ENCODE measurements at regions not wholly inside any gene's neighbourhood (a gene's known extent, or its start where the extent isn't known, plus 50 kb on each side); places are given as distances from the start of the nearest gene placed in this dataset.
"Not testable (repeated sequence)": the region's sequence is repeated elsewhere in the genome, so short reads cannot be mapped to it uniquely, and the experiment has no call there.

DNA sequence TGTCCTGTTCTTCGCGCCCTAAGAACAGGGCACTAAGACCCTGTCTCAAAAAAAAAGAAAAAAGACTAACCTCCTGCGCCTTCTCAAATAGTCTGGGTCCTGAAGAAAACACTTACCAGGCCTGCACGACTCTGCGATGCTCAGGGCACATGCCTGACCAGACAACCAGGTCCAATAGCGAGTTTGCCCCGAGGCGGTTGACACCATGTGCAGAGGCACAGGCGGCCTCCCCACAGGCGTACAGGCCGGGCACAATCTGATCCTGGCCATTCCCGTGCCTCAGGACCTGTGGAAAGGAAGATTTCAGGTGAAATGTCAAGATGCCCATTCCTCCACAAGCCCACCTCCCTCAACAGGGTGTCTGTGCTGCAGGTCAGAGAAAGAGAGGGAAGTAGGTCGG lies 65.9 kb upstream of the TNK2 start:
- DNase-seq (ENCODE audit: low read depth in 2 of 2), result not testable (repeated sequence)

DNA sequence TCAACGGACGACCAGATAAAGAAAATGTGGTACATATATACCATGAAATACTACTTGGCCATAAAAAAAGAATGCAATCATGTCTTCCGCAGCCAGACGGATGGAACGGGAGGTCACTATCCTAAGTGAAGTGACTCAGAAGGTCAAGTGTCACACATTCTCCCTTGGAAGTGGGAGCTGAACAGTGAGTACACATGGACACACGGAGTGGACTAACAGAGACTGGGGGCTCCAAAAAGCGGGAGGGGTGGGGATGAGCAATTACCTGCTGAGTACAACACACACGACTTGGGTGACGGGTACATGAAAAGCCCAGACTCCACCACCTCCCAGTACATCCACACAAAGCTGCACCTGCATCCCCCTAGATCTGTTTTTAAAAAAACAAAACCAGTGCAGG lies 62.5 kb upstream of the TNK2 start:
- DNase-seq (ENCODE audit: low read depth in 2 of 2), result not testable (repeated sequence)

DNA sequence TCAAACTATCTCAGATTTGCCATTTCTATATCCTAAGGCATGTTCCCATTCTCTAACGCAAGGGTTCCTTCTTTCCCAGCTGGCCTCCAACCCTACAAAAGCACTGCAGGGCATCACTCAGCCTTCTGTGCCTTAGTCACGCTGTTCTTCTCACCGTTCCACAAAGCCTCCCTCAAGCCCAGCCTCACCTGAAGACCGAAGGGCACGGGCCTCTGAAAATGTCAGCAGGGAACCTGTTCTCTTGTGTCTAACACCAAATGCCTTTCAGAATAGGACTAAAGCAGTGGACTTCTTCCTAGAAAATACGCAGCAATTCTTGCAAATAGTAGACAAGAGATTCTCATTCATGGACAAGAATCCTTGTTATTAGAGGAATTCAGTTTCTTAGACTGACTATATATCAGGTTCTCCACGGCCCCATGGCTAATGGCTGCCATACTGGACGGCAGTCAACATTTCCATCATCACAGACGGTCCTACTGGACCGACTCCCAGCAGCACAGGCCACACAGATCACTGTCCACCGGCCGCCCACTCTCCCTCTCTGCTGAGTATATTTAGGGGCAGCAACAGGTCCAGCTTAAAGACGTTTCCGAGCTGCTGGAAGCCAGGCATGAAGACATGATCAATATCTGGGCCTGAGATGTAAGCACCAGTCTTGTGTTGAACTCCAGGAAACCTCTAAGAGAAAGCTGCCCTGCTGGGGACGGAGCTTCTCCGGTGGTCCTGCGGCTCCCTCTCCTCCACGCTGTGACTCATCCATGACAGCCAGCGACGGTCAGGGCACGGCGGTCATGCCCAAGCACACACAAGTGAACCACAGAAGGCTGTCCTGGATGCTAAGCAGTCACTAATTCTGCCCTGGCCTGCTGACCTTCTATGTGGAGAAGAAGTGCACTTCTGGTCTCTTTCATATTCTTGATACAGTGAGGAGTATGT lies 61.8 kb upstream of the TNK2 start:
- not testable (repeated sequence) for DNase-seq (ENCODE audit: low read depth in 2 of 2)

DNA sequence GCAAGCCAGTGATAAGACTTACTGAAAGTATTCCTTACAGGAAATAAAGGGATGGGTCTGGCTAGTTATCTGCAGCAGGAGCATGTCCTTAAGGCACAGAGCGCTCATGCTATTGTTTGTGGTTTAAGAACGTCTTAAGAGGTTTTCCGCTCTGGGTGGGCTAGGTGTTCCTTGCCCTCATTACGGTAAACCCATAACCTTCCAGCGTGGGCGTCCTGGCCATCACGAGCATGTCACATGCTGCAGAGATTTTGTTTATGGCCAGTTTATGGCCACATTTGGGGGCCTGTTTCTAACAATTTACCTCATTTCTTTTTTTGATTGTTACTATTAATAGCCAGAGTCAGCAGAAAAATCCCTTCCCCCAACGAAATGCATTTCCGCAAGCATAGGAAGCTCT lies 61.0 kb upstream of the TNK2 start:
- not testable (repeated sequence) for DNase-seq (ENCODE audit: low read depth in 2 of 2)

DNA sequence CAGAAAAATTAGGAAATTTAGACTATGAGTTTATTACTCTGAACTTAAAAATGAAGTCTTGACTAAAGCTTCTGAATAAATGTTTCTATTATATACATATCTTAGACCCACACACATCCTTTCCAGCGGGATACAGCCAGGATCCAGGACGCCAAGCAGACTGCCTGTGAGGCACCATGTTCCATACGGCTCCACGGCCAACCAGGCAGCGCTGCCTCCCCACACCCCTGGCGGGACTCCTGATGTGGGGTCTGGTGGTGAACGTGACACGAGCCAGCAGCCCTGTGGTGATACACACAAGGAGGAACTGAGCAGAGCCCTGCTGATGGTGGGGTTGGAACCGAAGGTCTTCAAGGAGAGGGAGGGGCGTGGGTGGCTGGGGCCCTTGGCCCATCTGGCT lies 59.8 kb upstream of the TNK2 start:
- DNase-seq (ENCODE audit: low read depth in 2 of 2), result not testable (repeated sequence)

DNA sequence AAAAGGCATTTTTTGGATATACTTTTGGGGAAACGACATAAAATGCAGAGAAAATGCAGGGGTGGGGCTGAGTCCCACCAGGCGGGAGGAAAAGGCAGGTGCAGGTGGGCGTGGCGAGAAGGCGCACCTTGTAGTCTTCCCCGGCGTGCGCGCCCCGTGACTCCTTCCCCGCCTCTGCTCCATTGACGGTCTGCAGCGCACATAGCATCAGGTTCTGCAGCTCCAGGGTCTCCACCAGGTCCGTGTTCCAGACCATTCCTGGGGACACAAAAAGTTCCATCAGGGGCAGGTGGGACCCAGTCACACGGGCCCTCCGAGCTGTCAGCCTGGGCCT lies 59.0 kb upstream of the TNK2 start:
- not testable (repeated sequence) for DNase-seq (ENCODE audit: low read depth in 2 of 2)

DNA sequence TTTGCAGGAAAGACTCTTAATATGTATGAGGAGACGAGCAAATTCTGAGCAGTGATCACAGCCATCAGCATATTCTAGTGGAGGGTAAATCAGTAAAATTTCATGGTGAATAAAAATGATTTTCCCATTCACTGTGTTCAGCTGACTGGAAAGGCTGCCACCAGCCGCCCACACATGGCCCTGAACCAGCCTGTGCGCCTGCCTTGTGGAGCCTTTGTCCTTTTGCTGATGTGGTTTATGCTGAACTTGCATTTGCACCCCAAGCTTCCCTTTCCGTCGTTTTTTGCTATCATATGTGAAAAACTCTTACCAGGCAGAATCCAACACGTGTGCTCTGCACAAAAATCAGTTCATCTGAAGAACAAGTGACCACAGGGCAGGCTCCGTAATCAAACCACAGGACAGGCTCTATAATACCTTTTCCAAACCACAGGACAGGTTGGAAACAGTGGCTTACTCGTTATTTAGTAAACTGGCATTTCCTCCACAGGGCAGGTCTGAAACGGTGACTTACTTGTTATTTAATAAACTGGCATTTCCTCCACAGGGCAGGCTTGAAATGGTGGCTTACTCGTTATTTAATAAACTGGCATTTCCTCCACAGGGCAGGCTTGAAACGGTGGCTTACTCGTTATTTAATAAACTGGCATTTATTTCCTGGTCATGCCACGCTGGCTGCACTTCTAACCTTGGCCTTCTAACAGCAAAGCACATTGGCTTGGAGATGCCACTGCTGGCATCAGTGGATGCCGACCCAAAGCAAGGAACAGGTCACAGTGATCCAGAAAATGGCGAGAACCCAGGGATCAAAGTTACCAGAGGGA lies 58.4 kb upstream of the TNK2 start:
- not testable (repeated sequence) for DNase-seq (ENCODE audit: low read depth in 2 of 2)

DNA sequence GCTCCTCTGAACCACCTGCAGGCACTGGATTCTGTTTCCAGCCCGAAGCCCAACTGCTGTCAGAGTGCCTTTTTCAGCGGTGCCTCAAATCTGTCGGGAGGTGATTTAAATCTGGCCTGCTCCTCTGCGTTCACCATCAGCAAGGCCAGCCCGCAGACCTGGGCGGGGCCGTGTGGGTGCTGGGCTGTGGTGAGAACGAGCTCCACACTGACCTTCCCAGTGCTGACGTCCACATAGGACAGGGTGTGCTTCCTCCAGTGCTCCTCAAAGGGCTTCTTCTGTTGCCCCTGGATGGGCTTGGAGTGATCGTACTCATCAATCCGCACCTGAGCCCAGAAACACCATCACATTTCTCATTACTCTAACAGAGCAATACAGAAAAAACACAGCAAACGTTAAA lies 56.9 kb upstream of the TNK2 start:
- DNase-seq (ENCODE audit: low read depth in 2 of 2), result not testable (repeated sequence)

DNA sequence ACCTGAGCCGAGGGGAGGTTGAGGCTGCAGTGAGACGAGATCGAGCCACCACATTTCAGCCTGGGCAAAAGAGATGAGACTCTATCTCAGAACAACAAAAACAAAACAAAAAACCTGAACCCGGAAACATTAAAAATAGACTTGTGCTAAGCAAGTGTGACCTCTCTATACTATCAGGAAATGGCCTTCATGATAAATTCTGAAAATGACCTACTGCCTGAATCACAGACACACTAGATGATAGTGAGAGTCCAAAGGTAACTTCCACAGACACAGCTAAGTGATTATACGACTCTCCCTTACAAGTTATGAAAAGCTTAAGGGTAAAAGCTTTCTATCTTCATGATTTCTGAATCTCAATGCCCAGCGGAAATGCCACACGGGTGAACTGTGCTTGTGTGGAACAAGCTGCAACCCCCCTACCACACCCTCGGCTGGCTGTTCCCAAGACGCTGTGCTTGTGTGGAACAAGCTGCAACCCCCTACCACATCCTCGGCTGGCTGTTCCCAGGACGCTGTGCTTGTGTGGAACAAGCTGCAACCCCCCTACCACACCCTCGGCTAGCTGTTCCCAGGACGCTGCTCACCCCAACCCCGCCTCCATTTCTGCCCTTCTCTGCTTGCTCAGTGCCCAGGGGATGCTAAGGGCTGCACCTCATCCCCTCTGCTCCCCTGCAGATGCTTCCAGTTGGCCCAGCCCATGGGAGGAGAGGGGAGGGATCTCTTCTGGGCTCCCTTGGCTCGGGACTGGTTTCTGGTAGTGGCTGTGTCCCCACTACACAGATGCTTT lies 56.2 kb upstream of the TNK2 start:
- not testable (repeated sequence) for DNase-seq (ENCODE audit: low read depth in 2 of 2)

DNA sequence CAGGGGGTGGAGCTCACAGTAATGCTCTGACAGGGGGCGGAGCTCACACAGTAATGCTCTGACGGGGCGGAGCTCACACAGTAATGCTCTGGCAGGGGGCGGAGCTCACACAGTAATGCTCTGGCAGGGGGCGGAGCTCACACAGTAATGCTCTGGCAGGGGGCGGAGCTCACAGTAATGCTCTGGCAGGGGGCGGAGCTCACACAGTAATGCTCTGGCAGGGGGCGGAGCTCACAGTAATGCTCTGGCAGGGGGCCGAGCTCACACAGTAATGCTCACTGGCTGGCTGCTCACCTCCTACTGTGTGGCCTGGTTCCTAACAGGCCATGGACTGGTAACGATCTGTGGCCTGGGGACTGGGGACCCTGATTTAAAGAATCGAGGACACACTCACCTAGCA lies 53.9 kb upstream of the TNK2 start:
- not testable (repeated sequence) for DNase-seq (ENCODE audit: low read depth in 2 of 2)

DNA sequence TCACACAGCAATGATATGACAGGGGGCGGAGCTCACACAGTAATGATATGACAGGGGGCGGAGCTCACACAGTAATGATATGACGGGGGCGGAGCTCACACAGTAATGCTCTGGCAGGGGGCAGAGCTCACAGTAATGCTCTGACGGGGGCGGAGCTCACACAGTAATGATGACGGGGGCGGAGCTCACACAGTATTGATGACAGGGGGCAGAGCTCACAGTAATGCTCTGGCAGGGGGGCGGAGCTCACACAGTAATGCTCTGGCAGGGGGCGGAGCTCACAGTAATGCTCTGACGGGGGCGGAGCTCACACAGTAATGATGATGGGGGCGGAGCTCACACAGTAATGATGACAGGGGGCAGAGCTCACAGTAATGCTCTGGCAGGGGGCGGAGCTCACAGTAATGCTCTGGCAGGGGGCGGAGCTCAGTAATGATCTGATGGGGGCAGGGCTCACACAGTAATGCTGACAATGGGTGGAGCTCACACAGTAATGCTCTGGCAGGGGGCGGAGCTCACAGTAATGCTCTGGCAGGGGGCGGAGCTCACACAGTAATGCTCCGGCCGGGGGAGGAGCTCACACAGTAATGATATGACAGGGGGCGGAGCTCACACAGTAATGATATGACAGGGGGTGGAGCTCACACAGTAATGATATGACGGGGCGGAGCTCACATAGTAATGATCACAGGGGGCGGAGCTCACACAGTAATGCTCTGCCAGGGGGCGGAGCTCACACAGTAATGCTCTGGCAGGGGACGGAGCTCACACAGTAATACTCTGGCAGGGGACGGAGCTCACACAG lies 52.8 kb upstream of the TNK2 start:
- DNase-seq (ENCODE audit: low read depth in 2 of 2), result not testable (repeated sequence)

DNA sequence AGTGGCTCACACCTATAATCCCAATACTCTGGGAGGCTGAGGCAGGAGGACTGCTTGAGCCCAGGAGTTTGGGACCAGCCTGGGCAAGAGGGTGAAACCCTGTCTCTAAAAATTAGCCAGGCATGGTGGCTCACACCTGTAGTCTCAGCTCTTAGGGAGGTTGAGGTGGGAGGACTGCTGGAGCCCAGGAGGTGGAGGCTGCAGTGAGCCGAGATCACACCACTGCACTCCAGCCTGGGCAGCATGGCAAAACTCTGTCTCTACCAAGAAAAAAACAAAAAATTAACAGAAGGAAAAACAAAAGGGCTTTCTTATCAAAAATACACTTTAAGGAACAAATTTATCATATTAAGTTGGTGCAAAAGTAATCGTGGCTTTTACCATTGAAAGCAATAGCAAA lies 51.8 kb upstream of the TNK2 start:
- DNase-seq (ENCODE audit: low read depth in 2 of 2), result not testable (repeated sequence)

DNA sequence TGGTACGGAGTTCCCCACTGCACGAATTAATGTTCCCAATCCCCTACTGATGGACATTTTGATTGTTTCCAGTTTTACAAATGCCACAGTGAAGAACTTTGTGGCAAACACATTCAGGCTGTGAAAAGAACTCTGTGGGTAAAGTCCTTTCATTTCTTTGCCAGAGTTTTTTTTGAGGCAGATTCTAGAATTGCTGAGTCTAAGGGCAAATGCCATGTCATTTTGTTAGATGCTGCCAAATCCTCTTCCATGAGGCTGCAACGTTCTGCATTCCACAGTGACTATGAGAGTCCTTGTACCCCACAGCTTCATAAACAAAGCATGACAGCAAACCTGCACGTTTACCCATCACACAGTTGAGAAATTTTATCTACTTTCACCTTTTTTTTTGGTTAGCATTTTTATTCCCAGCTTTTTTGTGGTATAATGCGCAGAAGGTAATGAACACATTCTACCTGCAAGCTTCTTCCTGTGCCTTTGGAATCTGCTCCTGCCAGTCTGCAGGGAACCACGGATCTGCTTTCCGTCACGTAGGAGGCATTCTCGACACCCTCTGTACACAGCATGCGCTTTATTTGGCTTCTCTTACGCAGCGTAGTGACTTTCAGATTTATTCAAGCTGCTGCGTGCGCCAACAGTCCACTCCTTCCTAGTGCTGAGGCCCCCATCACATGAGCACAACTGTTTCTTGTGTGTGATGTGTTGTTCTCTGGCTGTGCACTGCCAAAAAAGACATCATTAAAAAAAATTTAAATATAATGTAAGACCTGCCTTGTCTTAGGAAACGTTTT lies 51.2 kb upstream of the TNK2 start:
- not testable (repeated sequence) for DNase-seq (ENCODE audit: low read depth in 2 of 2)

DNA sequence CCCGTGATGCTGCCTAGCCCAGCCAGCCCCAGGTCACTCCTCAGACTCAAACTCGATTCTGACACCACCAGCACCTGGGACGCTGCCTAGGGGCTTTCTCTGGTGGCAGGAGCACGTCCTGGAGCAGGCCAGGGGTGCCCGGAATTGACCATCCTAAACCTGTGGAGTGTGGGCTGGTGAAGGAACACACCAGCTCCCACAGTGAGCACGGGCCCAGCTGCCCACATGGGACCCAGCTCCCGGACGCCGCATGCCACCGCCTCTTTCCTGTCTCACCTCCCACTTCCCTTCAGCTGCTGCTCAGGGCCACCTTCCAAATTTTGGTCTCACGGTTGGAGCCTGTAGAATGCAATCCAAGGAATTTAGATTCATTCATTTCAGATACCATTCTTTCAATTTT lies 50.4 kb upstream of the TNK2 start:
- DNase-seq (ENCODE audit: low read depth in 2 of 2), result not testable (repeated sequence)
